DOHH2 (cell line): ENCODE measurements at regions not wholly inside any gene's neighbourhood (a gene's known extent, or its start where the extent isn't known, plus 50 kb on each side); places are given as distances from the start of the nearest gene placed in this dataset.

Experiments used
- CTCF ChIP-seq: fragments of 200-600 bp; sonication (generic); IDR thresholded peaks from one replicate; pipeline ENCODE4 v1.5.1; 2014; ENCODE audit warnings: antibody characterized with exemption, mild to moderate bottlenecking, low read depth, low read length; ENCODE audit not compliant: poor library complexity, severe bottlenecking
- EZH2phosphoT487 ChIP-seq: fragments of 200-600 bp; sonication (generic); IDR thresholded peaks from 2 replicates; pipeline ENCODE4 v1.6.1; 2017; ENCODE audit warnings: borderline replicate concordance, mild to moderate bottlenecking, antibody characterized with exemption, low read length, moderate library complexity, mixed read lengths

DNA sequence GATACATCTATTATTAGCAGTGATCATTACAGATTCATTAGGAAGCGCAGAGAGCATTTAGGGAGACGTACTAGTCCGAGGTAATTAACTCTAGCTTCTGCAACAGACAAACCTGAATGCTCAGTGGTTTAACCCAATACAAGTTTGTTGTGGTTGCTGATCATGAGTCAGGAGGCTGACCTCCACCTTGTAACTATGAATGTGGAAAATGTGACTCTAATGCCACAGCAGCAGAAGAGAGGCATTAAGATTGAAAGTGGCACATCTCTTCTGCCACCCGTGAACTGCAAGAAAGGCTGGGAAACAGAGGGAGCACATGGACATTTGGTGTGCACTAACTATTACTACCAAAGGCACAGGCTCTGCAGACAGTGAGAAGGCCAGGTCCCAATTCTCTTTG is 71.2 kb upstream of the C3orf80 start:
- TF ChIP-seq CTCF: no peak
- no peak for TF ChIP-seq EZH2phosphoT487
